ENCODE measurements at regions not wholly inside any gene's neighbourhood (a gene's known extent, or its start where the extent isn't known, plus 50 kb on each side); places are given as distances from the start of the nearest gene placed in this dataset.

DNA sequence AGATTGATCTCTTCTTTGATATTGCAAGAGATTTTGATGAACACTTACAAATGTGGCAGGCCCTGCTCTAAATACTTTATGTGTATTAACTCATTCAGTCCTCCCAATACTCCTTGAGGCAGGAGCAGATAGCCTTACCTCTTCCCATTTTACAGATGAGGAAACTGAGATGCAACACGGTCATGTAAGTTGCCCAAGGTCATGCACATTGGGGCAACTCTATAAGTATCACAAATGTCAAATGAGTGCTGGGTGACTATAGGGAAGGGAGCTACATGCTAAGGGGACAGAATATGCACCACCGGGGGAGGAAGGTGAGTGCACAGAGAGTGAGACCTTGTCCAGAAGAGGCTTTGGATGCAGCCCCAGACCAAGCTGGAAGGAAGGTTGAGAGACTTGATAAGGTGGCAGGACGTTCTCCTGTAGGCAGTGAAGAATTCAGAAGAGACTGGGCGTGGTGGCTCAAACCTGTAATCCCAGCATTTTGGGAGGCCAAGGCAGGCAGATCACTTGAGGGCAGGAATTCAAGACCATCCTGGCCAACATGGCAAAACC is 132.3 kb upstream of the PWP1 start:
- DNase-seq (ENCODE audit: low read depth): no peak

DNA sequence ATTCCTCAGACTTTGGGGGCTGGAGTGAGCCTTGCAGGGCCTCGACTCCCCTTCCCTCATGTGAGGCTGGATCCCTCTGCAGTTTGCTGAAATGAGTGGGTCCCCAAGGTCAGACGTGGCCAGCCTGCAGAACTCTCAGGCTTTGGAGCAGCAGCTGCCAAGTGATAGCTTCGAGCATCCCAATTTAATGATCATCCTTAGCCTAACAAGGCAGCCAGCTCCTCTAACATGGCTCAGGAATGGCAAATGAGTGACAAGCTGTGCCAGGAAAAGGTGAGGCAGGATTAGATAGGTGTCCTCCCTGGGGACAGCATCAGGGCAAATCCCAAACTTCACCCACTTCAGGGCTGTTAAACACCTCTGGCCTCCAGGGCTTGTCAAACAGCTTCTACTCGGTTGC is 130.7 kb upstream of the PWP1 start:
- no peak for DNase-seq (ENCODE audit: low read depth)

DNA sequence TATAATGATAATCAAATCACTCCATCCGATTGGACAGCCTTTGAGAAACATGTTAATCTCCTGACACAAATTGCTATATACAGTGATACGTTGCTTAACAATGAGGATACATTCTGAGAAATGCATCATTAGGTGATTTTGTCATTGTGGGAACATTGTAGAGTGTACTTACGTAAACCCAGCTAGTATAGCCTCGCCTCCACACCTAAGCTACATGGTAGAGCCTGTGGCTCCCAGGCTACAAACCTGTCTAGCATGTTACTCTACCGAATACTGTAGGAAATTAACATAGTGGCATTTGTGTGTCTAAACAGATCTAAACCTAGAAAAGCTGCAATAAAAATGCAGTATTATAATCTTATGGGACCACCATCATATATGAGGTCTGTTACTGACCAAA is 128.6 kb upstream of the PWP1 start:
- DNase-seq (ENCODE audit: low read depth): no peak

DNA sequence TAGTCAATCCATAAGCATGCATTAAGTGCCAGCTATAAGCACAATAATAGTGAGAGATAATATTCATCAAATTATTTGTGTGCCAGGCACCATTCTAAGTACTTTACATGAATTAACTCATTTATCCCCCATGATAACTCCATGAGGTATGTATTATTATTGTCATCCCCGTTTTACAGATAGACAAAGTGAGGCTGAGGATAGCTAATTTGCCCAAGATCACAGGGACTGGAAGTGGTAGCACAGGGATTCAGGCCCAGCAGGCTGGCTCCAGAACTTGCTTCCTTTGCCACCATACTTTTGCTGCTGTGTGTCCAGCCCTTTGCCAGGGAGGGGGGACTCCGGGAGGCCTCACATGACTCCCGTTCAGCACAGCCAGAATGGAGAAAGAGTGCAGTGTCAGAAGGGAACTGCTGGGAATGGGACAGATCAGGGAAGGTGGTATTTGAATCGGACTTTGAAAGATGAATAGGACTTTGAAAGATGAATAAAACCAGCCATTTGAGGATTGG is 128.0 kb upstream of the PWP1 start:
- no peak for DNase-seq (ENCODE audit: low read depth)

DNA sequence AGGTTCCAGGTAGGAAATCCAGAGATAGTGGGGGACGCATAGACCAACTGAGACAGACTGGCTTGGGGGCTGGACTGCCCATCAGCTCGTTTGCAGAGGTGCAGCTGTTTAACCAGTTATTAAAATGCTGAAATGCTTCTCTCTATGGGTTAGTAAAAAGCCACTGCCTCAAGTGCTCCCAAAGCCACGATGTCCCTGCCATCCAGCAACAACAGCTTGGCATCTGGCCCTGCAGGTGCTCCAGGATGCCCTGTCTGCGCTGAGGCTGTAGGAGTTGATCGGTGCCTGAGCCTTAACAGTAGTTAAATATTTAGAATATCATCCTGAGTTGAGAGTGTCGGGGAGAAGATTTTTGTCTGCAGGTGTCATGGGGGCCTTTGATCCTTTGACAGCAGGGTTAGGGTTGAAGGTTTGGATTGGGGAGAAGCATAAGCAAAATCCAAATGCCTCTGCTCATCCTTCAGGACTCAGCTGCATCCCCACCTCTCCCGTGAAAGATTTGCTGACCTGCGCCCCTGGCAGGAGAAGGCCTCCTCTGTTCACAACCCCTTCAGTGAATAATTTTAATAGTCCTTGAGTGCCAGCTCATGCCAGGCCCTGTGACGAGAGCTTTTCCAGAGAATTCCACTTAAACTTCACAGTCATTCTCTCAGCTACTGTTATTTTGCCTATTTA is 127.3 kb upstream of the PWP1 start:
- DNase-seq (ENCODE audit: low read depth): no peak

GRCh38 chr12:107558816-107559382 is 126.7 kb upstream of the PWP1 start:
- no peak for DNase-seq (ENCODE audit: low read depth)

DNA sequence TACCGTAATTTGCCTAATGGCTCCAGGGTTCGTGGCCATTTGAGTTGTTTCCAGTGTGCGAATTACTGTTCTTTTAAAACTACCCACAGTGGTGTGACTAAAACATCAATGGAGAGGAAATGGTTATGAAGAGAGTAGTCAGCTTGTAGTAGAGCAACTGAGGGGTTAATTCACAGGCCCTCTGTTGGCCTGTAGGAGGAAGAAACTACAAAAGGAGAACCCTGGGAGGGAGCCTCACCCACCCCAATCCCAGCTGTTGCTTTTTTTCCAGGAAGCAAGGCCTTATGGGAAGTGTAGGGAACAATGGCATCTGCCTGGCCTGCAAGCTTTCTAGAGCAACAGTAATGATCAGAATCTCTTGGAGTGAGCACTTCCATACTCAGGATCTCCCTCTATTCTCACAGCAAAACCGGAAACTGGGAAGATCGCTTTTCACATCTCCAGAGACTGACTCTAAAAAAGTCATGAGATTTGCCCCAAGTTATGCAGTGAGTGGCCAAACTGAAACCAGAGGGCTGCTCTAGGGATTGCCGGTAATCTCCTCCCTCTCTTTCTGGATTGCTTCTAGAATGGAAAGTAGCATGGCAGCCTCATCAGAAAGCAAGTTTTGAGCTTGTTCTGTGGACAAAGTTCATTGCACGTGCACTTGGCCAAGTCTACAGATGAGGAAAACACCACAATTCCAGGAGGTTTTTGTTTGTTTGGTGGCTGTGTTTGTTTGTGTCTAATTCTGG is 125.3 kb upstream of the PWP1 start:
- no peak for DNase-seq (ENCODE audit: low read depth)

GRCh38 chr12:107560899-107561285 is 124.7 kb upstream of the PWP1 start:
- DNase-seq (ENCODE audit: low read depth): no peak

DNA sequence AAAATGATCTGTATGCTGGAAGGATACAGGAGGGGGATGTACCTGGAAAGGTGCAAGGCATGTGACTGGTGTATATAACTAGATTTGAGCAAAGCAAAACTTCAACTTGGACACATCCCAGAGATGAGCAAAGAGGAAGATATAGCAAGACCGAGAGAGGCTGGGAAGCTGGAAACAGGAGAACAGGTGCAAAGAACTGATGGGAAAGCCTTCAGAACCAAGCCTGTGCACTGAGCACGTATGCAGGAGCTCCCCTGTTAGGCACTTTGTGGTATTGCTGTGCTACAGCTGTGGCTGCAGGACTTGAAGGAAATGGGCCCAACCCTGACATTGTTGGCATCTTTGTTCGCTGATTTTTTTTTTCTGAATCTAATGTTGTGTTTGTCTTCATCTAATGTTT is 120.7 kb upstream of the PWP1 start:
- DNase-seq (ENCODE audit: low read depth): no peak

DNA sequence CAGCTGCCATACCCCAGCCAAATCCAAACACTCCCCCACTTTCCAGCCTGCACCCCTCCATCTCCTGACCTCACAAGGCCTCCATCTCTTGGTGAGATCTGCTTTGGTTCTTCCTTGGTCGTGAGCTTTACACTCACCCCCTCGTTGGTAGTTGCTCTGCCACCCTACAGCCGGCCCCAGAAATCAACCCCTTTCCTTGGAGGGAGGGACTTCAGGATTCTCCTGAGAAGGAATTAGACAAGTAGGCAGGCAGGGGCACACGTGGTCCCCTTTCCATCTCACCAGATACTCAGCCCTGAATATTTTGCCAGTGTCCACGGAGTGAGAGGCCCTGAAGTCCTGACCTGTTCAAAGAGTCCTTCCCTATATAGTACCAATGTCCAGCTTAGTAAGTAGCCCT is 120.0 kb upstream of the PWP1 start:
- no peak for DNase-seq (ENCODE audit: low read depth)

DNA sequence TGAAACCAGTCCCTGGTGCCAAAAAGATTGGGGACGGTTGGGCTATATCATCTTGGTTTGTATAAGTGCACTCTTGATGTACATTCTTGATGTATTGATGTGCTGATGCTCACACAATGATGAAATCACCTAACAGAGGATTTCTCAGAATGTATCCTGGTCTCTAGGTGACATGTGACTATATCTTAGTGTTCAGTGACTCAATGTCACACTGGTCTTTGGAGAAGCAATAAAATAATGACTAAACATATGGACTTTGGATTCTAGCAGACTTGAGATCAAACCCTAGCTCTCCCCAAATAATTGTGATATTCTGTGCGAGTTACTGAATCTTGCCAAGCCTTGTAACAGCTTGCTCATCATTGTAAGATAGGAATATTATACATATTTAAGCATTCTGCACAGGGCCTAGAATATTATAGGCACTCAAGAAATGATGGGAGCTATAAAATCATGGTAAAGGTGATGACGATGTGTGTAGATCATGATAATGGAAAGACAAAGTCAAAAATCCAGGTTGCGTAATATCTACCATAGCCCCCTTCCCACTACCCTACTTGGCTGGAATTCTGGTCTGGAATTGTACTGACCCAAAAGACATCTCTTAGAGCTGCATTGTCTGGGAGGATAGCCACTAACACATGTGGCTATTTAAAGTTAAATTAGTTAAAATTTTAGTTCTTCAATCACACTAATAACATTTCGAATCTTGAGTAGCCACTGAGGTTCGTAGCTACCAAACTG is 117.6 kb upstream of the PWP1 start:
- no peak for DNase-seq (ENCODE audit: low read depth)

DNA sequence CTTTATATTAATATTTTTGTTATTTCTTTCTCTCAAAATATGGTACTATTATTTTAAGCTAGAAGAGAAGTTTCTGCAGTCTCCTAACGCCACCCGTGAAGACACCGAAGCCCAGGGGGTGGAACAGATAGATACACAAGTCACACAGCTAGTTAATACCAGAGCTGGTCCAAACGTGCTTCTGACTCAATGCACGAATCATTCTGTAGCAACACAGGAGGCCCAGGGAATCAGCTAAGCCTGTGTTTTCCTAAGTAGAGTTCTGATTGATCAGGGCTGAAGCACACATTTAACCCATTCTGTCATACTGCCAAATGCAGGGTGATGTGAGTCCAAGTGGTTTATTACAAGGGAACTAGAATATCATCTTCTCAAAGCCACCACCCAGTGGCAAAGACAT is 116.9 kb upstream of the PWP1 start:
- no peak for DNase-seq (ENCODE audit: low read depth)

- DNase-seq (ENCODE audit: low read depth): no peak
Observed at GRCh38 chr12:107570721-107571120, 114.9 kb upstream of the PWP1 start.

DNA sequence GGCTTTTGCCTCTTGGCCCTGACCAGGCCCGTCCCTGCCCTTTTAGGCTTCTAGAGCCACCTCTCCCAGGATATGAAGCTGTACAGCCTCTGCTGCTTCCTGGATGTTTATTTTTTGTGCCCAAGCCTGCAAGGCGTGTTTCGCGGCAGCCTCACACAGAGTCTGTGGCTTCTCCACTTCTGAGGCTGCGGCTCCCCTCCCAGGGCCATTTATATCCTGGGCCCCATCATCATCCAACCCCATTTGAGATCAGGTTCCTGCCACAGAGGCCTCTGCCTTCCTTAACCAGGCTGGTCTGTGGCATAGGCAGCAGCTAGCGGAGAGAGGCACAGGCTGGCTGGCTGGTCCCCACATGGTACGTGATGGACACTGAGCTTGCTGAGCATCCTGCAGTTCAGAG is 114.1 kb upstream of the PWP1 start:
- DNase-seq (ENCODE audit: low read depth): no peak

- DNase-seq (ENCODE audit: low read depth): no peak
Observed at GRCh38 chr12:107574691-107575090, 110.9 kb upstream of the PWP1 start.

GRCh38 chr12:107580750-107581618 is 104.6 kb upstream of the PWP1 start:
- no peak for DNase-seq (ENCODE audit: low read depth)

GRCh38 chr12:107581619-107582015 is 104.0 kb upstream of the PWP1 start:
- no peak for DNase-seq (ENCODE audit: low read depth)

- no peak for DNase-seq (ENCODE audit: low read depth)
Observed at GRCh38 chr12:107583551-107583950, 102.0 kb upstream of the PWP1 start.

- no peak for DNase-seq (ENCODE audit: low read depth)
Observed at GRCh38 chr12:107584563-107584962, 101.0 kb upstream of the PWP1 start.

GRCh38 chr12:107586256-107586970 is 99.2 kb upstream of the PWP1 start:
- no peak for DNase-seq (ENCODE audit: low read depth)

DNA sequence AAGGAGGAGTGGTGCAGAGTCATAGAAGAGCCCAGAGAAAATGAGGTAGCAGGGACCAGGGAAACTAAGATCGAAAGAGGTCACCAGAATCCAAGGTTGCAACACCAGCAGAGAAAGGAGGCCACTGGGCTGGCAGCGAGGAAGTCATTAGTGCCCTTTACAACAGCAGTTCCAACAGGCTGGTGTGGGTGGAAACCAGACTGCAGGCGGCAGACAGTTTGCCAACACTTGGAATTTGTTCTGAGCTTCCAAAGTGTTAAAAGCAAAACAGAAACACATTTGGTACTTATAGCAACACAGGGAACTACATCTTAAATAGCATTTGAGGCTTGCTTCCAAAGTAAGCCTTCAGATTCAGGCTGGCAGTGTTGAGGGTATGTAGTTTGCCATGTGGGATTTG is 95.2 kb upstream of the PWP1 start:
- DNase-seq (ENCODE audit: low read depth): no peak

Measured in stimulated activated CD8-positive, alpha-beta memory T cell treated with anti-CD3 and anti-CD28 coated beads, Interleukin-15, amount 100 ng/mL, for 24 hours (primary cell).